GM12875 (cell line): ENCODE measurements at regions not wholly inside any gene's neighbourhood (a gene's known extent, or its start where the extent isn't known, plus 50 kb on each side); places are given as distances from the start of the nearest gene placed in this dataset.

Experiments
- H3K4me3 ChIP-seq: one replicate; pipeline ENCODE4 v1.5.1; 2011; ENCODE audit warnings: low read depth, low read length, control low read depth
- CTCF ChIP-seq: IDR thresholded peaks from 2 replicates; pipeline ENCODE4 v1.5.1; 2011; ENCODE audit warnings: low read depth, mild to moderate bottlenecking, control low read depth, inconsistent platforms, low read length, moderate library complexity, borderline replicate concordance; ENCODE audit not compliant: insufficient read depth

GRCh38 chr3:127409421-127410136 is 121.7 kb upstream of the PRR20G start:
- no peak for TF ChIP-seq CTCF

GRCh38 chr3:127408684-127409420 is 121.0 kb upstream of the PRR20G start:
- TF ChIP-seq CTCF = no peak
- H3K4me3 ChIP-seq = no peak overlapping the region

More at GRCh38 chr3:127409421-127410136, 121.7 kb upstream of the PRR20G start:
- no peak overlapping the region for H3K4me3 ChIP-seq

- TF ChIP-seq CTCF = no peak
- no peak overlapping the region for H3K4me3 ChIP-seq
Measured at GRCh38 chr3:127408022-127408683, 120.3 kb upstream of the PRR20G start.

GRCh38 chr3:127407026-127407939 is 119.4 kb upstream of the PRR20G start:
- no peak for TF ChIP-seq CTCF
- no peak overlapping the region for H3K4me3 ChIP-seq

GRCh38 chr3:127406309-127407025 is 118.6 kb upstream of the PRR20G start:
- peak; percentile 55; the same call in 1 of the 2 replicates for TF ChIP-seq CTCF
- no peak overlapping the region for H3K4me3 ChIP-seq

- no peak for TF ChIP-seq CTCF
Measured at GRCh38 chr3:127405791-127406190, 117.9 kb upstream of the PRR20G start.

More at GRCh38 chr3:127405791-127406190, 117.9 kb upstream of the PRR20G start:
- H3K4me3 ChIP-seq = no peak overlapping the region
